NB4 (cell line): ENCODE measurements at regions not wholly inside any gene's neighbourhood (a gene's known extent, or its start where the extent isn't known, plus 50 kb on each side); places are given as distances from the start of the nearest gene placed in this dataset.

ENCODE experiments used
- CTCF ChIP-seq: IDR thresholded peaks from one replicate; pipeline ENCODE4 v1.5.1; 2012; ENCODE audit warnings: low read depth, low read length
- MAX ChIP-seq: IDR thresholded peaks from 2 replicates; pipeline ENCODE4 v1.6.1; 2011; ENCODE audit warnings: low read depth, low read length
- MYC ChIP-seq: IDR thresholded peaks from 2 replicates; pipeline ENCODE4 v1.6.1; 2011; ENCODE audit warnings: low read depth, low read length
- POLR2A ChIP-seq: IDR thresholded peaks from 2 replicates; pipeline ENCODE4 v1.6.1; 2011; ENCODE audit warnings: mild to moderate bottlenecking; ENCODE audit not compliant: insufficient read length; ENCODE audit errors: extremely low read depth

GRCh38 chr9:115202181-115202580 lies 84.2 kb upstream of the TNC start:
- TF ChIP-seq CTCF (no peak), POLR2A (no peak), MAX (no peak), MYC (no peak)
